ENCODE measurements at regions not wholly inside any gene's neighbourhood (a gene's known extent, or its start where the extent isn't known, plus 50 kb on each side); places are given as distances from the start of the nearest gene placed in this dataset.

GRCh38 chr9:38198140-38198539 lies 129.1 kb upstream of the SHB start:
- Histone ChIP-seq H3K4me3 (no peak overlapping the region), H3K27me3 (no peaks in the 10 kb centered on the region), H3K9me3 (no peaks in the 10 kb centered on the region), H3K36me3 (no peaks in the 10 kb centered on the region)
- DNase-seq, result no peak

- no peak for DNase-seq
- H3K9me3 ChIP-seq, result no peaks in the 10 kb centered on the region
- H3K36me3 ChIP-seq, result no peaks in the 10 kb centered on the region
- no peaks in the 10 kb centered on the region for H3K27me3 ChIP-seq
- H3K4me3 ChIP-seq, result no peak overlapping the region
Measured at GRCh38 chr9:38196714-38197113, 127.7 kb upstream of the SHB start.

- H3K4me3 ChIP-seq, result no peak overlapping the region
- no peaks in the 10 kb centered on the region for H3K27me3 ChIP-seq
- no peaks in the 10 kb centered on the region for H3K9me3 ChIP-seq
- H3K36me3 ChIP-seq, result no peaks in the 10 kb centered on the region
- peak; percentile 25 for DNase-seq
Measured at GRCh38 chr9:38195737-38196161, 126.7 kb upstream of the SHB start.

GRCh38 chr9:38194870-38195269 lies 125.8 kb upstream of the SHB start:
- DNase-seq, result no peak
- Histone ChIP-seq H3K4me3 (no peak overlapping the region), H3K27me3 (no peaks in the 10 kb centered on the region), H3K36me3 (no peaks in the 10 kb centered on the region), H3K9me3 (no peaks in the 10 kb centered on the region)

GRCh38 chr9:38192731-38193265 lies 123.8 kb upstream of the SHB start:
- DNase-seq, result no peak
- H3K4me3 ChIP-seq, result no peak overlapping the region
- no peaks in the 10 kb centered on the region for H3K9me3 ChIP-seq
- H3K36me3 ChIP-seq, result no peaks in the 10 kb centered on the region
- no peaks in the 10 kb centered on the region for H3K27me3 ChIP-seq

GRCh38 chr9:38186404-38187115 lies 117.5 kb upstream of the SHB start:
- Histone ChIP-seq H3K27me3 (no peaks in the 10 kb centered on the region), H3K36me3 (no peaks in the 10 kb centered on the region), H3K4me3 (no peak overlapping the region), H3K9me3 (no peaks in the 10 kb centered on the region)
- DNase-seq, result peak; percentile 60

- no peaks in the 10 kb centered on the region for H3K27me3 ChIP-seq
- no peak for DNase-seq
- no peaks in the 10 kb centered on the region for H3K9me3 ChIP-seq
- H3K36me3 ChIP-seq, result no peaks in the 10 kb centered on the region
- H3K4me3 ChIP-seq, result no peak overlapping the region
Measured at GRCh38 chr9:38185647-38186403, 116.8 kb upstream of the SHB start.

- H3K27me3 ChIP-seq, result no peaks in the 10 kb centered on the region
- H3K36me3 ChIP-seq, result no peaks in the 10 kb centered on the region
- H3K4me3 ChIP-seq, result no peak overlapping the region
- peak; percentile 48 for DNase-seq
- no peaks in the 10 kb centered on the region for H3K9me3 ChIP-seq
Measured at GRCh38 chr9:38183994-38184568, 115.1 kb upstream of the SHB start.

- Histone ChIP-seq H3K36me3 (no peaks in the 10 kb centered on the region), H3K4me3 (no peak overlapping the region), H3K27me3 (no peaks in the 10 kb centered on the region), H3K9me3 (no peaks in the 10 kb centered on the region)
- no peak for DNase-seq
Measured at GRCh38 chr9:38182321-38182720, 113.3 kb upstream of the SHB start.

- DNase-seq, result no peak
- Histone ChIP-seq H3K36me3 (no peaks in the 10 kb centered on the region), H3K27me3 (no peaks in the 10 kb centered on the region), H3K4me3 (no peak overlapping the region), H3K9me3 (no peaks in the 10 kb centered on the region)
Measured at GRCh38 chr9:38181866-38182265, 112.8 kb upstream of the SHB start.

GRCh38 chr9:38181232-38181631 lies 112.2 kb upstream of the SHB start:
- Histone ChIP-seq H3K4me3 (no peak overlapping the region), H3K9me3 (no peaks in the 10 kb centered on the region), H3K27me3 (no peaks in the 10 kb centered on the region), H3K36me3 (no peaks in the 10 kb centered on the region)
- DNase-seq, result no peak

GRCh38 chr9:38180656-38181055 lies 111.6 kb upstream of the SHB start:
- DNase-seq, result no peak
- Histone ChIP-seq H3K4me3 (no peak overlapping the region), H3K27me3 (no peaks in the 10 kb centered on the region), H3K36me3 (no peaks in the 10 kb centered on the region), H3K9me3 (no peaks in the 10 kb centered on the region)

GRCh38 chr9:38179965-38180364 lies 110.9 kb upstream of the SHB start:
- no peaks in the 10 kb centered on the region for H3K9me3 ChIP-seq
- no peaks in the 10 kb centered on the region for H3K36me3 ChIP-seq
- DNase-seq, result no peak
- H3K4me3 ChIP-seq, result no peak overlapping the region
- H3K27me3 ChIP-seq, result no peaks in the 10 kb centered on the region

- no peaks in the 10 kb centered on the region for H3K36me3 ChIP-seq
- DNase-seq, result no peak
- H3K27me3 ChIP-seq, result no peaks in the 10 kb centered on the region
- H3K9me3 ChIP-seq, result no peaks in the 10 kb centered on the region
- no peak overlapping the region for H3K4me3 ChIP-seq
Measured at GRCh38 chr9:38178237-38178636, 109.2 kb upstream of the SHB start.

- Histone ChIP-seq H3K9me3 (no peaks in the 10 kb centered on the region), H3K4me3 (no peak overlapping the region), H3K36me3 (no peaks in the 10 kb centered on the region), H3K27me3 (no peaks in the 10 kb centered on the region)
- DNase-seq, result no peak
Measured at GRCh38 chr9:38177680-38178079, 108.7 kb upstream of the SHB start.

GRCh38 chr9:38176251-38176650 lies 107.2 kb upstream of the SHB start:
- no peaks in the 10 kb centered on the region for H3K9me3 ChIP-seq
- H3K36me3 ChIP-seq, result no peaks in the 10 kb centered on the region
- H3K4me3 ChIP-seq, result no peak overlapping the region
- H3K27me3 ChIP-seq, result no peaks in the 10 kb centered on the region
- no peak for DNase-seq

- H3K27me3 ChIP-seq, result no peaks in the 10 kb centered on the region
- peaks cover 6% of the 10 kb centered on the region for H3K9me3 ChIP-seq
- H3K36me3 ChIP-seq, result no peaks in the 10 kb centered on the region
- H3K4me3 ChIP-seq, result no peak overlapping the region
- no peak for DNase-seq
Measured at GRCh38 chr9:38175423-38175822, 106.4 kb upstream of the SHB start.

Data from MG63 (cell line).